ENCODE measurements at regions not wholly inside any gene's neighbourhood (a gene's known extent, or its start where the extent isn't known, plus 50 kb on each side); places are given as distances from the start of the nearest gene placed in this dataset.

DNA sequence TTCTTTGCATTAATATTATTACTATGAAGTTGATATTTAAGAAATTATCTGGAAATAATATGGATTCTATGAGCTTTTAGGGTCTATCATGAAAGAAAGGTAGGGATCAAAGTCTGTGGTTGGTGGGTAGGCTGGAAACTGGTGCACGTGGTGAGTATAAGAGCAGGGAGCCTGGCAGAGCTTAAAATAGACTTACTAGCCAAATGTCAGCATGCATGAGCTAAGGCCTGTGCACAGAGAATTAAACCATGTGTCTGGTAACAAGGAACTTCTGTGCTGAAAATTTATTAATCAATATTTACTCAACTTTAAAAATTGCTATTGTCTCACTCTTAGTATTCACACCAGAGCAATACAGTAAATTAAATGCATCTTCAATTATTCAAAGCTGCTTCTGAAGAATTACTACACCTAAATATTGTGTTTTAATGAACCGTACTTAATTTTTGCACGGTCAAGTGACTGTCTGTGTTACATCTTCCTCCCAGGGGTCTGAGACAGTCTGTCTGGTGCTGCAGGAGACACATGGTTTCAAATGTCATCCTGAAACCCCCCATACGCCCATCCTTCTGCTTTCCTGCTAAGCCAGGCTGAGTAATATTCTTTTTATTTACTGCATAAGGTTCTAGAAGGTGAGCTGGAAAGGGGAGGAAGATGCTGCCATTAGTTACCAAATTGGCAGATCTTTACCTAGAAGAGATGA is 161.0 kb upstream of the NLRP1 start:
- DNase-seq (no peak), ATAC-seq (ENCODE audit: insufficient read depth, low read depth) (no peak)
- H3K36me3 ChIP-seq (ENCODE audit: insufficient read depth, low read length), result no peaks in the 10 kb centered on the region
- H2AFZ ChIP-seq (ENCODE audit: low read depth, low read length), result no peak overlapping the region
- TF ChIP-seq CTCF (IDR thresholded peaks at IDR 0.05; ENCODE audit: borderline replicate concordance, extremely low read depth, low read length, poor library complexity, severe bottlenecking) (no peak), EZH2 (IDR thresholded peaks at IDR 0.05; ENCODE audit: borderline replicate concordance, low read depth, low read length, severe bottlenecking) (no peak)
- H3K9me3 ChIP-seq (ENCODE audit: insufficient read depth, low read length, severe bottlenecking), result no peaks in the 10 kb centered on the region
- no peak overlapping the region for H3K27ac ChIP-seq (ENCODE audit: low read length)
- no peaks in the 10 kb centered on the region for H3K79me2 ChIP-seq (ENCODE audit: insufficient read depth, low read length)
- H3K4me1 ChIP-seq (ENCODE audit: insufficient read depth, low read length), result no peaks in the 10 kb centered on the region
- no peak overlapping the region for H3K4me3 ChIP-seq (ENCODE audit: low read depth in 1 of 2, low read length in 2 of 2)
- no peak overlapping the region for H3K9ac ChIP-seq (ENCODE audit: low read depth, low read length)
- peaks cover 4% of the 10 kb centered on the region for H3K27me3 ChIP-seq (ENCODE audit: insufficient read depth, low read length, poor library complexity)
- H4K20me1 ChIP-seq (ENCODE audit: insufficient read depth, low read length), result no peaks in the 10 kb centered on the region
- no peak overlapping the region for H3K4me2 ChIP-seq (ENCODE audit: insufficient read depth, low read length)

GRCh38 chr17:5747276-5747675 is 163.0 kb upstream of the NLRP1 start:
- Histone ChIP-seq H3K9ac (ENCODE audit: low read depth, low read length) (no peak overlapping the region), H3K4me1 (ENCODE audit: insufficient read depth, low read length) (no peaks in the 10 kb centered on the region), H4K20me1 (ENCODE audit: insufficient read depth, low read length) (no peaks in the 10 kb centered on the region), H3K4me3 (ENCODE audit: low read depth in 1 of 2, low read length in 2 of 2) (no peak overlapping the region), H3K4me2 (ENCODE audit: insufficient read depth, low read length) (no peak overlapping the region), H3K27me3 (ENCODE audit: insufficient read depth, low read length, poor library complexity) (no peaks in the 10 kb centered on the region), H3K79me2 (ENCODE audit: insufficient read depth, low read length) (no peaks in the 10 kb centered on the region), H3K9me3 (ENCODE audit: insufficient read depth, low read length, severe bottlenecking) (no peaks in the 10 kb centered on the region), H2AFZ (ENCODE audit: low read depth, low read length) (no peak overlapping the region), H3K36me3 (ENCODE audit: insufficient read depth, low read length) (no peaks in the 10 kb centered on the region), H3K27ac (ENCODE audit: low read length) (no peak overlapping the region)
- no peak for ATAC-seq (ENCODE audit: insufficient read depth, low read depth)
- DNase-seq, result no peak
- TF ChIP-seq EZH2 (IDR thresholded peaks at IDR 0.05; ENCODE audit: borderline replicate concordance, low read depth, low read length, severe bottlenecking) (no peak), CTCF (IDR thresholded peaks at IDR 0.05; ENCODE audit: borderline replicate concordance, extremely low read depth, low read length, poor library complexity, severe bottlenecking) (no peak)

GRCh38 chr17:5747964-5748363 is 163.7 kb upstream of the NLRP1 start:
- H2AFZ ChIP-seq (ENCODE audit: low read depth, low read length), result no peak overlapping the region
- no peak for TF ChIP-seq EZH2 (IDR thresholded peaks at IDR 0.05; ENCODE audit: borderline replicate concordance, low read depth, low read length, severe bottlenecking)
- TF ChIP-seq CTCF (IDR thresholded peaks at IDR 0.05; ENCODE audit: borderline replicate concordance, extremely low read depth, low read length, poor library complexity, severe bottlenecking), result no peak

More at GRCh38 chr17:5747964-5748363, 163.7 kb upstream of the NLRP1 start:
- no peaks in the 10 kb centered on the region for H3K4me1 ChIP-seq (ENCODE audit: insufficient read depth, low read length)
- no peak for DNase-seq
- H3K36me3 ChIP-seq (ENCODE audit: insufficient read depth, low read length), result no peaks in the 10 kb centered on the region
- H3K27me3 ChIP-seq (ENCODE audit: insufficient read depth, low read length, poor library complexity), result no peaks in the 10 kb centered on the region
- H3K4me2 ChIP-seq (ENCODE audit: insufficient read depth, low read length), result no peak overlapping the region
- H3K27ac ChIP-seq (ENCODE audit: low read length), result no peak overlapping the region
- H3K9ac ChIP-seq (ENCODE audit: low read depth, low read length), result no peak overlapping the region
- H4K20me1 ChIP-seq (ENCODE audit: insufficient read depth, low read length), result no peaks in the 10 kb centered on the region
- no peaks in the 10 kb centered on the region for H3K79me2 ChIP-seq (ENCODE audit: insufficient read depth, low read length)
- ATAC-seq (ENCODE audit: insufficient read depth, low read depth), result no peak
- no peaks in the 10 kb centered on the region for H3K9me3 ChIP-seq (ENCODE audit: insufficient read depth, low read length, severe bottlenecking)
- no peak overlapping the region for H3K4me3 ChIP-seq (ENCODE audit: low read depth in 1 of 2, low read length in 2 of 2)
